ENCODE measurements at regions not wholly inside any gene's neighbourhood (a gene's known extent, or its start where the extent isn't known, plus 50 kb on each side); places are given as distances from the start of the nearest gene placed in this dataset.

GRCh38 chr2:8239531-8240088 lies 442.2 kb upstream of the ID2 start:
- BruUV-seq (replicated peaks), result no TSS peak

More at GRCh38 chr2:8239531-8240088, 442.2 kb upstream of the ID2 start:
- Histone ChIP-seq H3K36me3 (ENCODE audit: control insufficient read depth in 1 of 2, insufficient read depth in 2 of 2, low read length in 2 of 2) (no peaks in the 10 kb centered on the region), H3K4me3 (replicated peaks in 1 of 2; ENCODE audit: low read depth in 1 of 2, low read length in 2 of 2) (no peak overlapping the region), H3K27me3 (ENCODE audit: insufficient read depth, low read length) (0 out of 2 replicates have a peak, but pooled peaks cover 4% of the 10 kb centered on the region), H4K20me1 (ENCODE audit: insufficient read depth) (no peaks in the 10 kb centered on the region), H3K9me3 (ENCODE audit: control insufficient read depth in 1 of 2, insufficient read depth in 1 of 2, low read depth in 1 of 2, low read length in 2 of 2) (no peaks in the 10 kb centered on the region), H3K9ac (ENCODE audit: low read length) (no peak overlapping the region), H3K4me2 (ENCODE audit: low read length) (no peak overlapping the region), H2AFZ (ENCODE audit: low read depth, low read length, poor library complexity, severe bottlenecking) (no peak overlapping the region), H3K79me2 (ENCODE audit: insufficient read depth, low read length) (no peaks in the 10 kb centered on the region), H3K9me2 (ENCODE audit: insufficient read depth) (no peaks in the 10 kb centered on the region), H3K27ac (ENCODE audit: low read depth, low read length) (no peak overlapping the region), H3K4me1 (ENCODE audit: control insufficient read depth in 1 of 2, insufficient read depth in 2 of 2, low read length in 2 of 2) (no peaks in the 10 kb centered on the region)
- ATAC-seq (no peak), DNase-seq (ENCODE audit: low read depth, low spot score) (no peak)
- ChIA-PET POLR2A (no interaction called here), CTCF (no interaction called here), RAD21 (ENCODE audit: low non-redundant PET in 1 of 2, low total read pairs in 2 of 2, uncharacterized antibody in 2 of 2, unreplicated experiment in 2 of 2) (no interaction called here)
- TF ChIP-seq, protein P1, sequence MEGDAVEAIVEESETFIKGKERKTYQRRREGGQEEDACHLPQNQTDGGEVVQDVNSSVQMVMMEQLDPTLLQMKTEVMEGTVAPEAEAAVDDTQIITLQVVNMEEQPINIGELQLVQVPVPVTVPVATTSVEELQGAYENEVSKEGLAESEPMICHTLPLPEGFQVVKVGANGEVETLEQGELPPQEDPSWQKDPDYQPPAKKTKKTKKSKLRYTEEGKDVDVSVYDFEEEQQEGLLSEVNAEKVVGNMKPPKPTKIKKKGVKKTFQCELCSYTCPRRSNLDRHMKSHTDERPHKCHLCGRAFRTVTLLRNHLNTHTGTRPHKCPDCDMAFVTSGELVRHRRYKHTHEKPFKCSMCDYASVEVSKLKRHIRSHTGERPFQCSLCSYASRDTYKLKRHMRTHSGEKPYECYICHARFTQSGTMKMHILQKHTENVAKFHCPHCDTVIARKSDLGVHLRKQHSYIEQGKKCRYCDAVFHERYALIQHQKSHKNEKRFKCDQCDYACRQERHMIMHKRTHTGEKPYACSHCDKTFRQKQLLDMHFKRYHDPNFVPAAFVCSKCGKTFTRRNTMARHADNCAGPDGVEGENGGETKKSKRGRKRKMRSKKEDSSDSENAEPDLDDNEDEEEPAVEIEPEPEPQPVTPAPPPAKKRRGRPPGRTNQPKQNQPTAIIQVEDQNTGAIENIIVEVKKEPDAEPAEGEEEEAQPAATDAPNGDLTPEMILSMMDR (IDR thresholded peaks at IDR 0.05 in 2 of 3, conservative IDR thresholded peaks at IDR 0.05 in 1 of 3; ENCODE audit: borderline replicate concordance in 1 of 3, insufficient read depth in 1 of 3, low read depth in 2 of 3, low read length in 2 of 3), result no peak
- TF ChIP-seq SIN3A (IDR thresholded peaks at IDR 0.05; ENCODE audit: low read depth) (no peak), TCF7L2 (IDR thresholded peaks at IDR 0.05; ENCODE audit: borderline replicate concordance, extremely low read depth, insufficient read depth, insufficient read length) (no peak), ELF1 (IDR thresholded peaks at IDR 0.05; ENCODE audit: borderline replicate concordance, low read depth) (no peak), ZNF274 (IDR thresholded peaks at IDR 0.05; ENCODE audit: low read depth, low read length) (no peak), JUND (IDR thresholded peaks at IDR 0.05) (no peak), YY1 (IDR thresholded peaks at IDR 0.05; ENCODE audit: extremely low read depth, insufficient replicate concordance, low read depth, low read length) (no peak), RAD21 (IDR thresholded peaks at IDR 0.05; ENCODE audit: low read depth) (no peak), POLR2A (IDR thresholded peaks at IDR 0.05; ENCODE audit: borderline replicate concordance, extremely low read depth, insufficient read depth, insufficient read length) (no peak), CEBPB (IDR thresholded peaks at IDR 0.05; ENCODE audit: low read depth) (no peak), EGR1 (IDR thresholded peaks at IDR 0.05; ENCODE audit: low read depth) (no peak), EZH2 (IDR thresholded peaks at IDR 0.05) (no peak), POLR2AphosphoS5 (IDR thresholded peaks at IDR 0.05; ENCODE audit: low read depth, low read length) (no peak), REST (IDR thresholded peaks at IDR 0.05; ENCODE audit: low read depth) (no peak), ZFX (IDR thresholded peaks at IDR 0.05) (no peak), FOSL1 (IDR thresholded peaks at IDR 0.05; ENCODE audit: low read depth) (no peak), SP1 (IDR thresholded peaks at IDR 0.05; ENCODE audit: low read depth) (no peak), ZBTB33 (IDR thresholded peaks at IDR 0.05; ENCODE audit: extremely low read depth, insufficient replicate concordance, low read length) (no peak)
- TF ChIP-seq, protein P2, sequence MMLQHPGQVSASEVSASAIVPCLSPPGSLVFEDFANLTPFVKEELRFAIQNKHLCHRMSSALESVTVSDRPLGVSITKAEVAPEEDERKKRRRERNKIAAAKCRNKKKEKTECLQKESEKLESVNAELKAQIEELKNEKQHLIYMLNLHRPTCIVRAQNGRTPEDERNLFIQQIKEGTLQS (IDR thresholded peaks at IDR 0.05), result no peak
- intact Hi-C loops (cut with micrococcal nuclease), result no loop called here
